GM19463 (cell line): ENCODE measurements at regions not wholly inside any gene's neighbourhood (a gene's known extent, or its start where the extent isn't known, plus 50 kb on each side); places are given as distances from the start of the nearest gene placed in this dataset.

Source experiments
- ATAC-seq: cut with Tn5 transposase; IDR thresholded peaks from one replicate; pipeline ENCODE4 v1.9.1; 2021; ENCODE audit warnings: mild to moderate bottlenecking, moderate library complexity; ENCODE audit not compliant: unreplicated experiment

DNA sequence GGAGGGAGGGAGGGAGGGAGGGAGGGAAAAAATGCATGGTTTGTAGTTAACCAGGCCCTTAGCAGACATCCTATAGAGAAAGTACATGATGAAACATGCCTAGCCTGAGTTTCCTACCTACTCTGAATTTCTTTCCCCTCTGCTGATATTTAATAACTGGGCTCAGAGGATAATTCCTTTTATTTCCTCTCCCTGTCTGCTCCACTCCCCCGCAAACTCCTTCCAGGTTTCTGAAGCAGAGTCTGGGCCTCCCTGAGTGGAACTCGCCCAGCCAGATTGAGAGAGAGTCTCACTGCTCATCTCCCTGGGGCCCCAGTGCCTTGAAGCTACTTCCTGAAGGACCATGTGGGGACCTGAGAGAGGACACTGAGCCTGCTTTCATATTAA is 111.9 kb upstream of the SLC44A3 start:
- no peak for ATAC-seq

DNA sequence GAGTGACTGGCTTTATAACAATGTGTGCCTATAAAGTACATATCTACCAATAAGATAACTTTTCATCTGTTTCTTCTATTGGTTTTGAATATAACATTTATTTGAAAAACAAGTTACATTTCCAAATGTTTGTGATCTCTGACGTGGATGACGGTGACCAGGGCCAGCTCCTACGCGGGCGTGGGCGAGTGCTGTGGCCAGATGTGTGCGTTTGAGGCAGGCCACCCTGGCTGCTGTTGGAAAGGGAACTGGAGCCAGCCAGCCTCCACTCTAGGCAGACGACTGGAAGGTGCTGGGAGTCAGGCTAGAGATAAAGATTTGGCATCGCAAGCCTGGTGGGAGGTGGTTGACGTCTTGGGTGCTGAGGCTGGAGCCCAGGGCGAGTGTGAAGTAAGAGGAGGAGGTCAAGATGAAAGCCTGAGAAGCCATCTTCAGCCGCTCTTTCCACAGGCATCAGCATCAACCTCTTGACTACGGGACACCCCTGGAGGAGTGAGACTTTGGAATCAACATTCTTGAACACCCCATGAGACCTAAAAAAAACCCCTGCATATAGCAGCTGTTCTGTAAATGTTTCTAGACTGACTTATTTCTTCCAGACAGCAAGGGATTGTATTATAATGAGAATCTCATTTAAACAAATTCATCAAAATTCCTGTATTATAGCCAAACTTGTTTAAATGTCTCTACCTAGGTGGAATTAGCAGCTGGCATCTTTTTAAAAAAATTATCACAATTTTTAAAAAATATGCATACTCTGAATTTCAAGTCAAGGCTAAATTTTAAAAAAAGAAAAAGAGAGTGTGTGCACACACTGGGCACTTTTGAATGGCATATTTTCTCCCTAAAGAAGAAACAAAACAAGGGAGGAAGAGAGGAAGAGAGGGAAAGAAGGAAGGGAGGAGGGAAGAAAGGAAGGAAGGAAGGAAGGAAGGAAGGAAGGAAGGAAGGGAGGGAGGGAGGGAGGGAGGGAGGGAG is 112.5 kb upstream of the SLC44A3 start:
- no peak for ATAC-seq

DNA sequence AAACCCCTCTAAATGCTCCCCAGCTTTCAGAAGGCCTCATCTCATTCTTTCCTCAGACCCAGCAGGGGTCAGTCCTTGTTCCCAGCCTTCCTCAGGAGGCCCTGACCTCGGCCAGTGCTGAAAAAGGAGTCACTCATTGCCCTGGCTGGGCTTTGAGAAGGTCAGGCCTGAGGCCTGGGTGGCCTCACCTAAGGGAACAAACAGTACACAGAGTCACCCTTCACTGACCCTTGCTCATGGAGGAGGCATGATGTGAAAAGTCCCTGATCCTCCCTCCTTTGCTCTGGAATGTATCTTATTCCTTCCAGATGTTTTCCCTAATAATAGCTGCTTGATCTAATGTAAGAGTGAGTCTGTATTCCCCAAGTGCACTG is 117.7 kb upstream of the SLC44A3 start:
- no peak for ATAC-seq

DNA sequence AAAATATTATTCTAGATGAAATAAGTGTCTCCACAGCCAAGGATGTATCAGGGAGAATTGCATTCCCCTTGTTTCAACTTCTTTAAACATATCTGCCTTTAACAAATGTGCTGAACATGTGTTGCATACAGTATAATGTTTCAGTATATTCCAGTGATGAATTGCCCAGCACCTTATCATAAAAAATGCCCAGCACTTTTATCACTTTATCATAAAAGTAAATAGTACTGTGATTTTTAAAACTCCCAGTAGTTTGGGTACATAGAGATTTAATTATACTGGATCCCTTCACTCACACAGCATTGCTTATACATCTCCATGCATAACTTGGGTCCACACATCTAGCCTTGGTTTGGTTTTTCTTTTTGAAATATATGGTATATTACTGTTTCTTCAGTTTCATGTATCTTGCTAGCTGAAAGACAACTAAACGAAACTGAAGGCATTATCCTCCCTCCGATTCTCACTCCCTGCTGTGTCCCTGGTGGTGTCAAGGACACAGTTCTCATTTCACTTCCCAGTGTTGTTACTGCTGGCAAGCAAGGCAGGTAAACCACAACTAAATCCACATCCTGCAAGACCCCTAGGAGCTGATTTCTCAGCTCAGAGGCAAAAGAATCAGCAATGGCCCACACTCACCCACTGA is 118.2 kb upstream of the SLC44A3 start:
- ATAC-seq = no peak

DNA sequence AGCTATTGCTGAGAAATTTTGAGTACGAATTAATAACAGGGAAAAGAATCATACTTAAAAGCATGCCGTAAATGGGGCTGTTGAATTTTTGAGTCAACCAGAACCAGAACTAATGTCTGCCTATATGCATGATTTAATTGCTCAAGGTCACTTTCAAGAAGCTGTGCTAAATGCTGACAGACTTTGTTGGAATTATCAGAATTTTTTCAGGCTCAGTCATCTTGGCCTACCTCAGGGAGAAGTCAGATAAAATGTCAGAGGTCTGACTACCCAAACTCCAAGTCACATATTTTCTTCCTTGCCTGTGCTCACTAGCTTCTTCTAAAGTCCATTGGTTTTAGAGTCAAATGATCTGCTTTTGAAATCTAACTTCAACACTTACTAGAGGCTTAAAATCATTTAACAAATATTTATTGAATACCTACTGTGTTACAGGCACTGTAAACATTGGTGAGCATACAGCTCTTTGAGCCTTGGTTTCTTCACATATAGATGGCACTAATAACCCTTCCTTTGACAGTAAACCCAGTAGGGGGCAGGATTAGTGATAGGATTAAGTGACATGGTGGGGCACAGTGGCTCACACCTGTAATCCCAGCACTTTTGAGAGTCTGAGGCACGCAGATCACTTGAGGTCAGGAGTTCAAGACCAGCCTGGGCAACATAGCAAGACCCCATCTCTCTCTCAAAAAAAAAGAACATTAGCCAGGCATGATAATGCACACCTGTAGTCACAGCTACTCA is 121.2 kb upstream of the SLC44A3 start:
- no peak for ATAC-seq

- ATAC-seq = no peak
Measured at GRCh38 chr1:94698356-94698755, 121.8 kb upstream of the SLC44A3 start.

- ATAC-seq = no peak
Measured at GRCh38 chr1:94697839-94698238, 122.3 kb upstream of the SLC44A3 start.

DNA sequence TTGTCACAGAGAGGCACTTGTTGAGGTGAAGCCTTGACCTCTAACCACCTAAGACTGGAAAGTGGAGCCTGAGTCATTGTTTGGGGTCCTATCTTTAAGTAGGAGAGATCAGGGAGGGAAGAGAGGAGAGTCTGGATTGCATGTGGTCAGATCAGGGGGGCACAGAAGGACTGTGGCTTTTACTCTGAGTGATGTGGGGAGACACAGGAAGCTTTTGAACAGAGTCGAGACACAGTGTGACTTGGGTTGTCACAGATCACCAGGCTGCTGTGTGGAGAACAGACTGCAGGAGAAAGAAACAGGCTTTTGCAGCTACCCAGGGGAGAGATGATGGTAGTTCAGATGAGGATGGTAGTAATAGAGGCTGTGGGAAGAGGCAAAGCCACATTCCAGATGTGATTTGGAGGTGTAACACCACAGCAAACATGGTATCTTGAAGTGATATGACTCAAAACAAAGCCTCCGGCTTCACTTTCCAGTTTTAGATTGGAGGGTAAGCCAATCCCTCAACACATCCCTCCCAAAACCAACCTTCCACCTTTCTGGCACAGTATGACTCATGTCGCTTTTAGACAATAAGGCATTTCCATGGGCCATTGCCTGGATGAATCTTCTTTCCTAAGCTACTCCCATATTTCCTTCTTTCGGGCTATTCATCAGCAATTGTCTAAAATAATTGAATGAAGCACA is 125.8 kb upstream of the SLC44A3 start:
- ATAC-seq = no peak

DNA sequence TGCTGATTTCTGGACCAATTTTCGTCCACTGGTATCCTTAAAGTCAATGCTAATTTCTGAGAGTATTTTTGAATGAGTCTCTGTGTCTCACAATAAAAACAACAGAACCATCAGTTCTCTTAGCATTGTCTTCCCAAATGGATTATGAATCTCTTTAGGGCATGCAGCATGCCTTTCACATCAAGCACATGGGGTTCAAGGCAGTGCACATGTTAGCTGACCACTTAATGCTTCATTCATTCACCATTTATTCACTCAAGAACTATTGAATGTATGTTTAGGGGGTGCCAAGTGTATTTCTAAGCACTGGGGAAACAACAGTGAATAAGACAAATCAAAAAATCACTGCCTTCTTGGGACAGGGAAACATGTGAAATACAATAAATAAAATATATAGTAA is 126.7 kb upstream of the SLC44A3 start:
- ATAC-seq = no peak

- no peak for ATAC-seq
Measured at GRCh38 chr1:94693029-94693428, 127.1 kb upstream of the SLC44A3 start.

- no peak for ATAC-seq
Measured at GRCh38 chr1:94688646-94689045, 131.5 kb upstream of the SLC44A3 start.

- no peak for ATAC-seq
Measured at GRCh38 chr1:94686882-94687281, 133.3 kb upstream of the SLC44A3 start.

- no peak for ATAC-seq
Measured at GRCh38 chr1:94684690-94685250, 135.4 kb upstream of the SLC44A3 start.

DNA sequence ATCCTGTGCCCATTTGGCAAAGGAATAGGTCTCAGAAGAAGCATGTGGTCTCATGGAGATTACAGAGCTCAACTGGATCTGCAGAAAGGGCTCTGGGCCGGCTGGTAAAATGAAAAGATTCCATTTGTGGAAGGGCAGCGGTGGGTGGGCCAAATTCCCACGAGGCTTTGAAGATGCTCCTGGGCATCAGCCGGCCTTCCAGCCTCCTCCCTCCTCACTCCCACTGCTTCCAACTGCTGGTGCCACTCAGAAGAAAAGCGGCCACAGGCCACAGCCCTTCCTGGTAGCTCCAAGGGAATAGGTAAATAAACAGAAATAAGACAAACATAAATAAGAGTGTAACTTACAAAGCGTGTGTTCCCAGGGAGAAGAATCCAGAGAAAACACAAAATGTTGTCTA is 136.3 kb upstream of the SLC44A3 start:
- ATAC-seq = no peak

- no peak for ATAC-seq
Measured at GRCh38 chr1:94680039-94680377, 138.4 kb upstream of the F3 start.

GRCh38 chr1:94679332-94680038 is 137.9 kb upstream of the F3 start:
- ATAC-seq = no peak

DNA sequence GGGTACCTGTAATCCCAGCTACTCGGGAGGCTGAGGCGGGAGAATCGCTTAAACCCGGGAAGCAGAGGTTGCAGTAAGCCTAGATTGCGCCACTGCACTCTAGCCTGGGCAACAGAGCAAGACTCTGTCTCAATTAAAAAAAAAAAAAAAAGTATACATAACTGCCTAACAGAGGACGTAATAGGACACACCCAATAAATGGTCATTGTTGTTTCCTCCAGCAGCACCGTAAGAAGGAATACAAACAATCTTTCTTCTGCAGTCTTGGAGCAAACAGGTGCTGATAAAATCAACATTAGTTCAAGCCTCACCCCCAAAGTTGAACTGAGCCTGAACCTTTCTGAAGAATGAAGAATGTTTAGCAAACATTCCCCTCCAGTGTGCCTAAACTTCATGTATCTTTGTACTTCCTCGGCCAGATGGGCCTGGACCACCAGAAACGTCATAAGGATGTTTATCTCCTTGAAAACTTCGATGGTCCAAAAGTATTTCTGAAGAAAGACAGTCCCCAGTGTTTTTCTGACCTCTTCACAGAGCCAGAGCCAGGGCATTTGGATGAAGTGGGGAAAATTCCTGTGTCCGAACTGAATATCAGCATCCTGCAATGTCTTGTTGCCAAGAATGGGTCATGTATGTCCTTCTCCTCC is 136.8 kb upstream of the F3 start:
- ATAC-seq = no peak

- ATAC-seq = no peak
Measured at GRCh38 chr1:94677714-94678113, 136.2 kb upstream of the F3 start.

DNA sequence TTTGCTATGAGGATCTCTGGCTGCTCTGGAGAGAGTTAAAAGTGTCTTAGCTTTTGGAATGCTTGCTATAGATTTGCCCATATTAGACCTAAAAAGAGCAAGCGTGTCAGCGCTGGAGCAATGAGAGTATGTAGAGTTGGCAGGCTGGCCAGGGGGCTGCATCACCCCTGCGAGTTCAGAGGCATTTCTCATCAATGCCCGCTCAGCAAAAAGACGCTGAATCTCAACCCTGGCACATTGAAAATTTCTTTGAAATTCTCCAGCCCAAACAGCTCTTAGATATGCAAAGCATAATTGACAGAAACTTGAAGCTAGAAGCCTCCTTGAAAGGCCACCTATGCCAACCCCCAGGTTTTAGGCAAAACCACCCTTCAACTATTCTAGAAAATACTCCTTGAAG is 135.5 kb upstream of the F3 start:
- no peak for ATAC-seq

- no peak for ATAC-seq
Measured at GRCh38 chr1:94676686-94677085, 135.1 kb upstream of the F3 start.
